GM18858 (cell line): ENCODE measurements at regions not wholly inside any gene's neighbourhood (a gene's known extent, or its start where the extent isn't known, plus 50 kb on each side); places are given as distances from the start of the nearest gene placed in this dataset.
"Not testable (repeated sequence)": the region's sequence is repeated elsewhere in the genome, so short reads cannot be mapped to it uniquely, and the experiment has no call there.

Experiments
- ATAC-seq: cut with Tn5 transposase; IDR thresholded peaks from one replicate; pipeline ENCODE4 v1.9.1; 2021; ENCODE audit not compliant: unreplicated experiment

- ATAC-seq: no peak
Observed at GRCh38 chr10:121317374-121317773, 280.9 kb downstream of the FGFR2 start.

- no peak for ATAC-seq
Observed at GRCh38 chr10:121322046-121322445, 276.2 kb downstream of the FGFR2 start.

GRCh38 chr10:121322776-121323175 lies 275.5 kb downstream of the FGFR2 start:
- ATAC-seq: no peak

- ATAC-seq: no peak
Observed at GRCh38 chr10:121323443-121323842, 274.8 kb downstream of the FGFR2 start.

GRCh38 chr10:121324678-121325213 lies 273.5 kb downstream of the FGFR2 start:
- no peak for ATAC-seq

GRCh38 chr10:121325490-121326231 lies 272.6 kb downstream of the FGFR2 start:
- no peak for ATAC-seq

GRCh38 chr10:121326905-121327304 lies 271.3 kb downstream of the FGFR2 start:
- no peak for ATAC-seq

GRCh38 chr10:121327727-121328126 lies 270.5 kb downstream of the FGFR2 start:
- no peak for ATAC-seq

- not testable (repeated sequence) for ATAC-seq
Observed at GRCh38 chr10:121329631-121330030, 268.6 kb downstream of the FGFR2 start.

- no peak for ATAC-seq
Observed at GRCh38 chr10:121330563-121330962, 267.7 kb downstream of the FGFR2 start.

GRCh38 chr10:121332353-121332752 lies 265.9 kb downstream of the FGFR2 start:
- ATAC-seq: no peak

GRCh38 chr10:121332829-121333765 lies 265.1 kb downstream of the FGFR2 start:
- ATAC-seq: no peak

GRCh38 chr10:121335386-121335925 lies 262.8 kb downstream of the FGFR2 start:
- no peak for ATAC-seq

GRCh38 chr10:121337427-121337826 lies 260.8 kb downstream of the FGFR2 start:
- ATAC-seq: no peak

GRCh38 chr10:121338206-121338980 lies 259.9 kb downstream of the FGFR2 start:
- no peak for ATAC-seq

GRCh38 chr10:121339114-121339513 lies 259.1 kb downstream of the FGFR2 start:
- ATAC-seq: no peak

- ATAC-seq: no peak
Observed at GRCh38 chr10:121340271-121340831, 257.9 kb downstream of the FGFR2 start.

GRCh38 chr10:121351540-121351939 lies 246.7 kb downstream of the FGFR2 start:
- no peak for ATAC-seq

- no peak for ATAC-seq
Observed at GRCh38 chr10:121352231-121352855, 245.9 kb downstream of the FGFR2 start.

GRCh38 chr10:121355161-121355560 lies 243.1 kb downstream of the FGFR2 start:
- no peak for ATAC-seq
